A673 (cell line): ENCODE measurements at regions not wholly inside any gene's neighbourhood (a gene's known extent, or its start where the extent isn't known, plus 50 kb on each side); places are given as distances from the start of the nearest gene placed in this dataset.

Source experiments
- BruUV-seq: library from RNA; stranded (reverse); fragments of 400-500 nt; replicated peaks from 2 replicates; lab custom pipeline; 2021; lab: Mats Ljungman, UMichigan
- CTCF ChIA-PET: fragments of 300-600 bp; sonication (Branson Sonifier 250); formaldehyde crosslinking; loops from one replicate; lab custom pipeline; 2022; ENCODE audit warnings: antibody characterized with exemption; lab: Charles Lee
- POLR2A ChIA-PET: fragments of 300-600 bp; sonication (Branson Sonifier 250); formaldehyde crosslinking; loops from one replicate; lab custom pipeline; 2022; ENCODE audit warnings: antibody characterized with exemption; ENCODE audit not compliant: low non-redundant PET; lab: Charles Lee
- DNase-seq: peaks from one replicate; pipeline ENCODE4 v3.0.0-alpha.2; 2015; ENCODE audit warnings: low spot score
- H3K27ac ChIP-seq: fragments of 200-600 bp; sonication (generic); 2 replicates; pipeline ENCODE4 v1.5.1; 2016; ENCODE audit warnings: mixed run types, low read depth, mild to moderate bottlenecking, mixed read lengths, antibody characterized with exemption, low read length; ENCODE audit not compliant: poor library complexity, severe bottlenecking
- H3K27me3 ChIP-seq: fragments of 200-600 bp; sonication (generic); replicated peaks from 2 replicates; pipeline ENCODE4 v1.6.1; 2017; ENCODE audit warnings: mixed run types, low read depth, mild to moderate bottlenecking, mixed read lengths, antibody characterized with exemption, low read length; ENCODE audit not compliant: insufficient read depth, poor library complexity
- H3K36me3 ChIP-seq: fragments of 200-600 bp; sonication (generic); 2 replicates; pipeline ENCODE4 v1.6.1; 2016; ENCODE audit warnings: mixed run types, mild to moderate bottlenecking, mixed read lengths, antibody characterized with exemption, low read length; ENCODE audit not compliant: insufficient read depth, poor library complexity, severe bottlenecking
- H3K4me1 ChIP-seq: fragments of 200-600 bp; sonication (generic); 2 replicates; pipeline ENCODE4 v1.6.1; 2017; ENCODE audit warnings: mixed run types, mild to moderate bottlenecking, mixed read lengths, antibody characterized with exemption, low read length; ENCODE audit not compliant: insufficient read depth, poor library complexity, severe bottlenecking
- H3K4me3 ChIP-seq: fragments of 200-600 bp; sonication (generic); 2 replicates; pipeline ENCODE4 v1.5.1; 2016; ENCODE audit warnings: low read depth, mixed run types, mild to moderate bottlenecking, mixed read lengths, low read length; ENCODE audit not compliant: poor library complexity, severe bottlenecking
- H3K9me3 ChIP-seq: fragments of 200-600 bp; sonication (generic); 2 replicates; pipeline ENCODE4 v1.6.1; 2016; ENCODE audit warnings: mixed run types, low read depth, mild to moderate bottlenecking, mixed read lengths, antibody characterized with exemption, low read length; ENCODE audit not compliant: poor library complexity, severe bottlenecking
- CTCF ChIP-seq: fragments of 300-800, 200-600 bp; sonication (generic); conservative IDR thresholded peaks from 2 replicates; pipeline ENCODE4 v1.5.1; 2017; ENCODE audit warnings: low read depth, mild to moderate bottlenecking, antibody characterized with exemption, low read length, moderate library complexity, mixed read lengths
- EZH2 ChIP-seq: fragments of 200-600 bp; sonication (generic); IDR thresholded peaks from 2 replicates; pipeline ENCODE4 v1.6.1; 2017; ENCODE audit warnings: borderline replicate concordance, low read depth, mild to moderate bottlenecking, mixed read lengths, antibody characterized with exemption, low read length; ENCODE audit not compliant: poor library complexity, severe bottlenecking
- intact Hi-C: fragments of 100-400 bp; cut with micrococcal nuclease; formaldehyde crosslinking; loops from one replicate; pipeline ENCODE4 v1.10.0; 2022; ENCODE audit not compliant: unreplicated experiment

DNA sequence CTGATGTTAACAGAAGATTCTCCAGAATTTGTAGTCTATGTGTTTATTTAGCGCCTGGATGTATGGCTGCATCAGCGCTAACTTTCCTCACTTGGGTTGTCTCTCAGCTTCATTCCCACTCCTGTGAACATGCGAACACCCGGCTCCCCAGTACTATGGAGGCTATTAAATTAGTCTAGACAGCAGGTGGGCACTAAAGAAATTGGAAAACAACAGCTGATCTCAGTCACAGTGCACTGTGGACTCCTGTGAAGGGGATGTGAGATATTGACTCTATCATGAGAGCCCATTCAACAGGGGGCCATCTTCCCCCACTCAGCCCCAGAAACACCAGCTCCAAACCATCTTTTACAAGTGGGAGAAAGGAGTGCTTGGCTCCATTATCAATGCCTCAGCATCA lies 471.0 kb downstream of the KDM4C start:
- no peaks in the 10 kb centered on the region for H3K9me3 ChIP-seq
- BruUV-seq: no TSS peak
- ChIA-PET POLR2A (no interaction called here), CTCF (no interaction called here)
- H3K27ac ChIP-seq: no peak overlapping the region
- no peak overlapping the region for H3K4me3 ChIP-seq
- H3K27me3 ChIP-seq: peaks cover 29% of the 10 kb centered on the region
- no peak for DNase-seq
- intact Hi-C loops: no loop called here
- H3K4me1 ChIP-seq: no peaks in the 10 kb centered on the region
- TF ChIP-seq EZH2 (no peak), CTCF (no peak)
- H3K36me3 ChIP-seq: no peaks in the 10 kb centered on the region

GRCh38 chr9:7227951-7228350 lies 470.2 kb downstream of the KDM4C start:
- no peaks in the 10 kb centered on the region for H3K36me3 ChIP-seq
- ChIA-PET POLR2A (no interaction called here), CTCF (no interaction called here)
- no peak overlapping the region for H3K4me3 ChIP-seq
- TF ChIP-seq EZH2: no peak
- TF ChIP-seq CTCF: no peak
- DNase-seq: no peak
- H3K4me1 ChIP-seq: no peaks in the 10 kb centered on the region
- BruUV-seq: no TSS peak
- H3K27ac ChIP-seq: no peak overlapping the region
- peaks cover 32% of the 10 kb centered on the region for H3K27me3 ChIP-seq
- H3K9me3 ChIP-seq: no peaks in the 10 kb centered on the region
- intact Hi-C loops: no loop called here

GRCh38 chr9:7226007-7226640 lies 468.4 kb downstream of the KDM4C start:
- no peak overlapping the region for H3K4me3 ChIP-seq
- intact Hi-C loops: no loop called here
- no peak for DNase-seq
- H3K4me1 ChIP-seq: no peaks in the 10 kb centered on the region
- TF ChIP-seq CTCF: no peak
- TF ChIP-seq EZH2: no peak
- POLR2A ChIA-PET: no interaction called here
- no peaks in the 10 kb centered on the region for H3K9me3 ChIP-seq
- BruUV-seq: no TSS peak
- H3K27me3 ChIP-seq: peaks cover 28% of the 10 kb centered on the region
- H3K27ac ChIP-seq: no peak overlapping the region
- H3K36me3 ChIP-seq: no peaks in the 10 kb centered on the region
- CTCF ChIA-PET: no interaction called here
